Endodermal cell (in vitro differentiated cells): ENCODE measurements at regions not wholly inside any gene's neighbourhood (a gene's known extent, or its start where the extent isn't known, plus 50 kb on each side); places are given as distances from the start of the nearest gene placed in this dataset.

Experiments
- DNase-seq: peaks from one replicate; pipeline ENCODE4 v3.0.0-alpha.2; 2017
- H3K27ac ChIP-seq: 2 replicates; pipeline ENCODE4 v1.5.1; 2013; ENCODE audit warnings: mild to moderate bottlenecking, low read depth, low read length, moderate library complexity
- H3K27me3 ChIP-seq: 2 replicates; pipeline ENCODE4 v1.6.1; 2013; ENCODE audit warnings: mild to moderate bottlenecking, low read length, moderate library complexity; ENCODE audit not compliant: insufficient read depth, control insufficient read depth, poor library complexity, severe bottlenecking
- H3K36me3 ChIP-seq: 2 replicates; pipeline ENCODE4 v1.7.0; 2013; ENCODE audit warnings: mild to moderate bottlenecking, low read length, moderate library complexity; ENCODE audit not compliant: control insufficient read depth, insufficient read depth
- H3K4me1 ChIP-seq: one replicate; pipeline ENCODE4 v1.7.0; 2013; ENCODE audit warnings: low read length; ENCODE audit not compliant: control insufficient read depth, insufficient read depth
- H3K4me3 ChIP-seq: 2 replicates; pipeline ENCODE4 v1.5.1; 2013; ENCODE audit warnings: mild to moderate bottlenecking, low read length, moderate library complexity
- H3K9ac ChIP-seq: 2 replicates; pipeline ENCODE4 v1.6.1; 2013; ENCODE audit warnings: mild to moderate bottlenecking, low read length, moderate library complexity; ENCODE audit not compliant: poor library complexity, severe bottlenecking; ENCODE audit errors: extremely low read depth
- H3K9me3 ChIP-seq: 2 replicates; pipeline ENCODE4 v1.6.1; 2013; ENCODE audit warnings: mild to moderate bottlenecking, low read length, moderate library complexity; ENCODE audit not compliant: control insufficient read depth
- H3K27ac Mint-ChIP-seq: 2 replicates; pipeline ENCODE4 v1.8.0; 2020; ENCODE audit warnings: mixed read lengths
- H3K27me3 Mint-ChIP-seq: 2 replicates; pipeline ENCODE4 v1.8.0; 2021; ENCODE audit warnings: mild to moderate bottlenecking, mixed read lengths; ENCODE audit not compliant: insufficient read depth
- H3K36me3 Mint-ChIP-seq: 2 replicates; pipeline ENCODE4 v1.8.0; 2020; ENCODE audit warnings: low read depth, mixed read lengths
- H3K4me1 Mint-ChIP-seq: 2 replicates; pipeline ENCODE4 v1.8.0; 2020; ENCODE audit warnings: mixed read lengths
- H3K4me3 Mint-ChIP-seq: 2 replicates; pipeline ENCODE4 v1.8.0; 2020; ENCODE audit warnings: mild to moderate bottlenecking, moderate library complexity, mixed read lengths
- H3K9me3 Mint-ChIP-seq: 2 replicates; pipeline ENCODE4 v1.8.0; 2020; ENCODE audit warnings: mild to moderate bottlenecking, mixed read lengths
- CTCF ChIP-seq: fragments of 200-600 bp; sonication (generic); conservative IDR thresholded peaks from 2 replicates; pipeline ENCODE4 v1.5.0; 2021; ENCODE audit warnings: antibody characterized with exemption, mild to moderate bottlenecking
- WGBS, 2 experiments: methylation state at CpG; one replicate each; pipeline versions ENCODE4 v1.1.5 to v1.1.7; 2013; ENCODE audit warnings: missing lambda C conversion rate in 2 of 2, mixed read lengths in 1 of 2; ENCODE audit not compliant: insufficient coverage in 1 of 2, insufficient read length in 1 of 2; 5-methylcytosine and 5-hydroxymethylcytosine counted together

- Histone ChIP-seq H3K9me3 (no peaks in the 10 kb centered on the region), H3K4me3 (no peak overlapping the region), H3K9ac (no peak overlapping the region), H3K27me3 (peaks cover 17% of the 10 kb centered on the region), H3K36me3 (no peaks in the 10 kb centered on the region), H3K4me1 (no peaks in the 10 kb centered on the region), H3K27ac (no peak overlapping the region)
- 90% methylated on average over 8 to 12 of the region's 13 CpGs for WGBS, 2 experiments
- Mint-ChIP-seq H3K4me3 (no peak overlapping the region), H3K9me3 (no peaks in the 10 kb centered on the region), H3K4me1 (peaks cover 18% of the 10 kb centered on the region), H3K27me3 (peaks cover 15% of the 10 kb centered on the region), H3K36me3 (no peaks in the 10 kb centered on the region), H3K27ac (no peak overlapping the region)
- DNase-seq = no peak
- TF ChIP-seq CTCF = no peak
Observed at GRCh38 chr19:32038021-32038920, 307.1 kb upstream of the ZNF507 start.

- Mint-ChIP-seq H3K4me3 (no peak overlapping the region), H3K4me1 (peaks cover 18% of the 10 kb centered on the region), H3K27me3 (peaks cover 13% of the 10 kb centered on the region), H3K36me3 (no peaks in the 10 kb centered on the region), H3K9me3 (no peaks in the 10 kb centered on the region), H3K27ac (no peak overlapping the region)
- Histone ChIP-seq H3K27ac (no peak overlapping the region), H3K9ac (no peak overlapping the region), H3K36me3 (no peaks in the 10 kb centered on the region), H3K9me3 (no peaks in the 10 kb centered on the region), H3K4me3 (no peak overlapping the region), H3K27me3 (peaks cover 18% of the 10 kb centered on the region), H3K4me1 (no peaks in the 10 kb centered on the region)
- no peak for TF ChIP-seq CTCF
- 75 to 86% methylated on average over 3 to 6 of the region's 6 CpGs for WGBS, 2 experiments
- DNase-seq = no peak
Observed at GRCh38 chr19:32038961-32039360, 306.4 kb upstream of the ZNF507 start.

GRCh38 chr19:32039440-32039839, 306.0 kb upstream of the ZNF507 start:
- H3K27me3 ChIP-seq = peaks cover 22% of the 10 kb centered on the region
- no peak for TF ChIP-seq CTCF
- Mint-ChIP-seq H3K4me1 (peaks cover 18% of the 10 kb centered on the region), H3K9me3 (no peaks in the 10 kb centered on the region), H3K27ac (no peak overlapping the region), H3K27me3 (peaks cover 15% of the 10 kb centered on the region), H3K4me3 (no peak overlapping the region), H3K36me3 (no peaks in the 10 kb centered on the region)
- DNase-seq = no peak
- no peak overlapping the region for H3K4me3 ChIP-seq
- WGBS, 2 experiments = 94 to 96% methylated on average over 12 to 13 of the region's 13 CpGs
- no peaks in the 10 kb centered on the region for H3K36me3 ChIP-seq
- no peak overlapping the region for H3K27ac ChIP-seq
- H3K9me3 ChIP-seq = no peaks in the 10 kb centered on the region
- no peaks in the 10 kb centered on the region for H3K4me1 ChIP-seq
- H3K9ac ChIP-seq = no peak overlapping the region
